ENCODE measurements at regions not wholly inside any gene's neighbourhood (a gene's known extent, or its start where the extent isn't known, plus 50 kb on each side); places are given as distances from the start of the nearest gene placed in this dataset.

GRCh38 chr17:74045608-74046280, 157.7 kb upstream of the RPL38 start:
- H3K9me3 Mint-ChIP-seq = no peaks in the 10 kb centered on the region
- ChIA-PET POLR2A (no interaction called here), CTCF (no interaction called here)
- H3K27me3 Mint-ChIP-seq = peaks cover 3% of the 10 kb centered on the region
- H3K27ac Mint-ChIP-seq = no peak overlapping the region
- no peak for DNase-seq
- peaks cover 5% of the 10 kb centered on the region for H3K4me1 Mint-ChIP-seq
- no peak overlapping the region for H3K4me3 Mint-ChIP-seq
- no peaks in the 10 kb centered on the region for H3K36me3 Mint-ChIP-seq (ENCODE audit: low read depth)

- Mint-ChIP-seq H3K27ac (no peak overlapping the region), H3K4me3 (no peak overlapping the region), H3K27me3 (peaks cover 16% of the 10 kb centered on the region), H3K36me3 (ENCODE audit: low read depth) (no peaks in the 10 kb centered on the region), H3K4me1 (peaks cover 2% of the 10 kb centered on the region), H3K9me3 (no peaks in the 10 kb centered on the region)
- no peak for DNase-seq
- ChIA-PET POLR2A (interaction anchor here (0.7 kb wide), 1 partner anchor 25 kb away, joined by 3 read pairs; no protein-coding TSS in a partner anchor), CTCF (no interaction called here)
These were observed 154.1 kb upstream of the RPL38 start for GRCh38 chr17:74049167-74049966.

DNA sequence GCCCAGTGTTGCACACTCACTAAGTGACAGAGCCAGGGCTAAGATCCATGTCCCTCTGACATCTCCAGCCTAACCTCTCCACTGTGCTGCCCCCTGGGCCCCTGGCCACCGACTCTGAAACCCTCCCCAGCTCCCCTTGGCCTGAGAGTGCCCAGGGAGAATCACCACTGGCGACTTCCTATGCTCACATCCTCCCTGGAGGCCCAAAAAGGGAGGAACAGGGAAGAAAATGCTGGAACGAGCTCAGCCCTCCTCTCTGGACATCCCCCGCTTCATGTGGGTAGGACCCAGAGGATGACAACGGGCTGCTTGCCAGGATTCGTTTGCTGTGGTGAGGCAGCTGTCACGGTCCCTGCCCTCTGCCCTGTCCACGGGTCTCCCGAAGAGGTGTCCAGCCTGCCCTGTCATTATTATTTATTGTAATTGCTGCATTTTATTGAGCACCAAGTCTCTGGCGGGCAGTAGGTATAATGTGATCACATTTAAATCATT, 153.5 kb upstream of the RPL38 start:
- CTCF ChIA-PET = no interaction called here

DNA sequence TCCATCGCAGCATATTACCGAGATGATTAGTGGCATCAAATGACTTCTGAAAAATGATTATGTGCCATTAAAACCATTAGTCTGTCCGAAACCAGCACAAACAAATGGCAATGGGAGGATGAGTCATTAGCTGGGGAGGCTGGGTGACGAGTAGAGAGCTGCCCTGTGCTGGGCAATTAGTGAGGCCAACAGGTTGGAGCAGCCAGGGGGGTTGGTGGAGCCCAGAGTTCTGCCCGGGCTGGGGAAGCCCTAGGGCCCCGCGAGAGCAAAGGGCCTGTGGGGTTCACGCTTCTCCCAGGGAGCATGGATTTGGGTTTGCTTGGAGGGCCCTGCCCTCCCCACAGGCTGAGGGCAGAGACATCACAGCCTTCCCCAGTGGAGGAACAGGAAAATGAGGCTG, 152.1 kb upstream of the RPL38 start:
- no peak overlapping the region for H3K27ac Mint-ChIP-seq
- H3K27me3 Mint-ChIP-seq = peaks cover 21% of the 10 kb centered on the region
- POLR2A ChIA-PET = no interaction called here
- no peak for DNase-seq
- no peaks in the 10 kb centered on the region for H3K36me3 Mint-ChIP-seq (ENCODE audit: low read depth)
- H3K4me1 Mint-ChIP-seq = peaks cover 2% of the 10 kb centered on the region
- CTCF ChIA-PET = no interaction called here
- H3K9me3 Mint-ChIP-seq = no peaks in the 10 kb centered on the region
- H3K4me3 Mint-ChIP-seq = no peak overlapping the region

More for the DNA sequence above, 153.5 kb upstream of the RPL38 start:
- Mint-ChIP-seq H3K27ac (no peak overlapping the region), H3K4me1 (peaks cover 2% of the 10 kb centered on the region), H3K4me3 (no peak overlapping the region), H3K36me3 (ENCODE audit: low read depth) (no peaks in the 10 kb centered on the region), H3K27me3 (peaks cover 21% of the 10 kb centered on the region), H3K9me3 (no peaks in the 10 kb centered on the region)
- DNase-seq = no peak
- POLR2A ChIA-PET = no interaction called here

GRCh38 chr17:74052993-74053711, 150.3 kb upstream of the RPL38 start:
- CTCF ChIA-PET = no interaction called here
- no peak for DNase-seq

DNA sequence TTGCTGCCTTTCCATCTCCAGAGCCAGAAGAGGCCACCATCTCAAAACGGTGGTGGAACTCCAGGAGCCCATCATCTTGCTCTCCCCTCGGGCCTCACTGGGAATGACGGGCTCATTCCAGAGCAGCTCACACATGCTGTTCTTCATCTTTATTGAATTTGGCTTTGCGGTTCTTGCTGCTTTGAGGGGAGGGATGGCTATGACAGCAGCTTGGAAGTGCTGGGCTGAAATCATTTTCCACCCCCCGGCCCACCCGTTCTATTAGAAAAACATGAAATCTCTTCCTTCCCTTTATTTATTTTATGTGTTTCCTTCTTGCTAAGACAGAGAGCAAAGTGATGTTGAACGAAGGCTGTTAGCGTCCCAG, 149.8 kb upstream of the RPL38 start:
- ChIA-PET CTCF (interaction anchor here (0.6 kb wide), 1 partner anchor 128 kb away, joined by 3 read pairs; no protein-coding TSS in a partner anchor), POLR2A (no interaction called here)
- Mint-ChIP-seq H3K27me3 (peaks cover 23% of the 10 kb centered on the region), H3K36me3 (ENCODE audit: low read depth) (no peaks in the 10 kb centered on the region), H3K9me3 (no peaks in the 10 kb centered on the region), H3K27ac (no peak overlapping the region), H3K4me3 (no peak overlapping the region), H3K4me1 (no peaks in the 10 kb centered on the region)
- DNase-seq = no peak

More at GRCh38 chr17:74052993-74053711, 150.3 kb upstream of the RPL38 start:
- POLR2A ChIA-PET = no interaction called here
- no peaks in the 10 kb centered on the region for H3K4me1 Mint-ChIP-seq
- no peak overlapping the region for H3K27ac Mint-ChIP-seq
- no peaks in the 10 kb centered on the region for H3K9me3 Mint-ChIP-seq
- peaks cover 21% of the 10 kb centered on the region for H3K27me3 Mint-ChIP-seq
- no peaks in the 10 kb centered on the region for H3K36me3 Mint-ChIP-seq (ENCODE audit: low read depth)
- no peak overlapping the region for H3K4me3 Mint-ChIP-seq

DNA sequence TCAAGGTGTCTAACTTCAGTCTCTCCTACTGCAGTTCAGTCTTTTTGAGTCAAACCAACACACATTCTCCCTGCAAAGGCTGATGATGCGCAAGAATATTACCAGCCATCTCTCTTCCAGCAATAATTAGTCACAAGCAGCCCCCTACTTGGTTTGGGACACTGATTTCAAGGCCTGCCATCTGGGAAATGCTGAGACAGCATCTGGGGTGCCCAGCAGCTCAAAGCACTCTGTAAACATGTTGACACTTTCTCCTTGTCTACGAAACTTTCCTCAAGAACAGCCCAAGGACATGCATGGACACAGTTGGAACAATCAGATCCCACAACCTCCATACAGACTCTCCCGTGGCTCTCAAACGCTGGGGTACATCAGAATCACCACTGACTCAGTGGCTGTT, 149.2 kb upstream of the RPL38 start:
- Mint-ChIP-seq H3K36me3 (ENCODE audit: low read depth) (no peaks in the 10 kb centered on the region), H3K4me1 (no peaks in the 10 kb centered on the region), H3K27me3 (peaks cover 24% of the 10 kb centered on the region), H3K4me3 (no peak overlapping the region), H3K27ac (no peak overlapping the region), H3K9me3 (no peaks in the 10 kb centered on the region)
- CTCF ChIA-PET = interaction anchor here (0.6 kb wide), 1 partner anchor 129 kb away, joined by 3 read pairs; no protein-coding TSS in a partner anchor
- POLR2A ChIA-PET = no interaction called here
- DNase-seq = no peak

GRCh38 chr17:74055508-74056160, 147.8 kb upstream of the RPL38 start:
- CTCF ChIA-PET = no interaction called here
- H3K27ac Mint-ChIP-seq = no peak overlapping the region
- H3K36me3 Mint-ChIP-seq (ENCODE audit: low read depth) = no peaks in the 10 kb centered on the region

DNA sequence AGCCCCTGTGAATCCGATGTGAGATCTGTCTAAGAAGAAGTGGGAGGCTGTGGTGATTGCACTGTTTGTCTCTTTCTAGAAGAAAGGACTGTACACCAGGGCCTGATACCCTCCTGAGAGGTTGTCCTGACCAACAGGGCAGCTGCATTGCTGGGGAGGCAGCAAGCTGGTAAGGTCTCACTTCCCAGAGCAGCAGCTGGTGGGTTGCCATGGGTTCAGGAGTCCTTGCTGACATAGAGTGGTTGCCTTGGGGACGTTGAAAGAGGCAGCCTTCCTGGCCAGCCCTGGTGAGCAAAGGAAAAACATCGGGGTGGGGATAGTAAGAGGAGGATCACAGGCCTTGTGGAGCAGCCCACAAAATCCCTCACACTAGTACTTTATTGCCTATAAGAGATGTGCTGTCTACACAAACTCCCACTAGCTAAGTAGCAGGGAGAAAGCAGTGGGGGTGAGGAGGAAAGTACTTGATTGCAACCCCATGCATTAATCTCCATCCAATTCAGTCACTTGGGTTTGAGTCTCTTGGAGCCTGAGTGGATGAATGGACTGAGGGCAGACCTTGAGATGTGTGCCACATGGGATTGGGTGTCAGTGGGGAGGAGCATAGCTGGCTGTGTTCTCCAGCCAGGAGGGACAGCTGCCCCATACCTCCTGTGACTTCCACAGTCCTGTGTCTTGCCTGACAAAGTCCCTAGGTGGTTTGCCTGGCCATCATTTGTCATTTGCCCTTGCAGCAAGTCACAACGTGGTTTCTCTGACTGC, 143.8 kb upstream of the RPL38 start:
- peaks cover 20% of the 10 kb centered on the region for H3K27me3 Mint-ChIP-seq
- no peaks in the 10 kb centered on the region for H3K9me3 Mint-ChIP-seq
- H3K27ac Mint-ChIP-seq = no peak overlapping the region
- H3K4me3 Mint-ChIP-seq = no peak overlapping the region
- no peaks in the 10 kb centered on the region for H3K36me3 Mint-ChIP-seq (ENCODE audit: low read depth)
- no peaks in the 10 kb centered on the region for H3K4me1 Mint-ChIP-seq
- CTCF ChIA-PET = interaction anchor here (0.5 kb wide), 1 partner anchor 132 kb away, joined by 3 read pairs; no protein-coding TSS in a partner anchor
- POLR2A ChIA-PET = no interaction called here
- DNase-seq = no peak

More at GRCh38 chr17:74055508-74056160, 147.8 kb upstream of the RPL38 start:
- no peaks in the 10 kb centered on the region for H3K4me1 Mint-ChIP-seq
- no peak for DNase-seq
- H3K27me3 Mint-ChIP-seq = peaks cover 24% of the 10 kb centered on the region
- H3K4me3 Mint-ChIP-seq = no peak overlapping the region
- no peaks in the 10 kb centered on the region for H3K9me3 Mint-ChIP-seq
- POLR2A ChIA-PET = no interaction called here

- Mint-ChIP-seq H3K9me3 (no peaks in the 10 kb centered on the region), H3K27me3 (peaks cover 16% of the 10 kb centered on the region), H3K36me3 (ENCODE audit: low read depth) (no peaks in the 10 kb centered on the region), H3K4me1 (no peaks in the 10 kb centered on the region), H3K27ac (no peak overlapping the region), H3K4me3 (no peak overlapping the region)
- no peak for DNase-seq
- POLR2A ChIA-PET = no interaction called here
- CTCF ChIA-PET = interaction anchor here (1.5 kb wide), 2 partner anchors 13 to 19 kb away, joined by 3 read pairs; no protein-coding TSS in a partner anchor
These were observed 141.7 kb upstream of the RPL38 start for GRCh38 chr17:74061758-74062157.

DNA sequence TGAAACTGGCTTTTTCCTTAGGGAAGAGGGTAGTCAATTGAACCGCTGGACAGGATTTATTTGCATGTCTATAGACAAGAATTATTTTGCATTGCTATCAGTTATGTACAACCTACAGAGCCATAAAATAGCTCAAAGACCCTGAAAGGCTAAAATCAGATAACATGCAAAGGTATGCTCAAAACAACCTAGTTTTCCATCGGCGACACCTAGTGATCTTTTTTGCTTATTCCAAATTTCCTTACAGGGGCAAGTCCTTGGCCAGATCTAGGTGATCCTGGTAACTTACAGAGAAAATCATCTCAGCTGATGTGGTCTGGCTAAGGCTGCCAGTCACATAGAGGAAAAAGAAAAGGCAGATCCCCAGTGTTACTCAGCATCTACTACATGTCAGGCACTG, 141.2 kb upstream of the RPL38 start:
- Mint-ChIP-seq H3K4me1 (no peaks in the 10 kb centered on the region), H3K9me3 (no peaks in the 10 kb centered on the region), H3K27me3 (peaks cover 15% of the 10 kb centered on the region), H3K36me3 (ENCODE audit: low read depth) (no peaks in the 10 kb centered on the region), H3K27ac (no peak overlapping the region), H3K4me3 (no peak overlapping the region)
- CTCF ChIA-PET = interaction anchor here (1.5 kb wide), 2 partner anchors 12 to 19 kb away, joined by 3 read pairs; no protein-coding TSS in a partner anchor
- no peak for DNase-seq
- POLR2A ChIA-PET = no interaction called here

- ChIA-PET CTCF (interaction anchor here (0.6 kb wide), 1 partner anchor 33 kb away, joined by 3 read pairs; no protein-coding TSS in a partner anchor), POLR2A (no interaction called here)
- Mint-ChIP-seq H3K4me1 (no peaks in the 10 kb centered on the region), H3K4me3 (no peak overlapping the region), H3K36me3 (ENCODE audit: low read depth) (no peaks in the 10 kb centered on the region), H3K27me3 (peaks cover 14% of the 10 kb centered on the region), H3K27ac (no peak overlapping the region), H3K9me3 (no peaks in the 10 kb centered on the region)
- DNase-seq = no peak
These were observed 140.0 kb upstream of the RPL38 start for GRCh38 chr17:74063439-74063838.
